A673 (cell line): ENCODE measurements at regions not wholly inside any gene's neighbourhood (a gene's known extent, or its start where the extent isn't known, plus 50 kb on each side); places are given as distances from the start of the nearest gene placed in this dataset.

Experiments
- BruUV-seq: library from RNA; stranded (reverse); fragments of 400-500 nt; replicated peaks from 2 replicates; lab custom pipeline; 2021; lab: Mats Ljungman, UMichigan
- CTCF ChIA-PET: fragments of 300-600 bp; sonication (Branson Sonifier 250); formaldehyde crosslinking; loops from one replicate; lab custom pipeline; 2022; ENCODE audit warnings: antibody characterized with exemption; lab: Charles Lee
- POLR2A ChIA-PET: fragments of 300-600 bp; sonication (Branson Sonifier 250); formaldehyde crosslinking; loops from one replicate; lab custom pipeline; 2022; ENCODE audit warnings: antibody characterized with exemption; ENCODE audit not compliant: low non-redundant PET; lab: Charles Lee
- DNase-seq: peaks from one replicate; pipeline ENCODE4 v3.0.0-alpha.2; 2015; ENCODE audit warnings: low spot score
- H3K27ac ChIP-seq: fragments of 200-600 bp; sonication (generic); 2 replicates; pipeline ENCODE4 v1.5.1; 2016; ENCODE audit warnings: mixed run types, low read depth, mild to moderate bottlenecking, mixed read lengths, antibody characterized with exemption, low read length; ENCODE audit not compliant: poor library complexity, severe bottlenecking
- H3K27me3 ChIP-seq: fragments of 200-600 bp; sonication (generic); replicated peaks from 2 replicates; pipeline ENCODE4 v1.6.1; 2017; ENCODE audit warnings: mixed run types, low read depth, mild to moderate bottlenecking, mixed read lengths, antibody characterized with exemption, low read length; ENCODE audit not compliant: insufficient read depth, poor library complexity
- H3K36me3 ChIP-seq: fragments of 200-600 bp; sonication (generic); 2 replicates; pipeline ENCODE4 v1.6.1; 2016; ENCODE audit warnings: mixed run types, mild to moderate bottlenecking, mixed read lengths, antibody characterized with exemption, low read length; ENCODE audit not compliant: insufficient read depth, poor library complexity, severe bottlenecking
- H3K4me1 ChIP-seq: fragments of 200-600 bp; sonication (generic); 2 replicates; pipeline ENCODE4 v1.6.1; 2017; ENCODE audit warnings: mixed run types, mild to moderate bottlenecking, mixed read lengths, antibody characterized with exemption, low read length; ENCODE audit not compliant: insufficient read depth, poor library complexity, severe bottlenecking
- H3K4me3 ChIP-seq: fragments of 200-600 bp; sonication (generic); 2 replicates; pipeline ENCODE4 v1.5.1; 2016; ENCODE audit warnings: low read depth, mixed run types, mild to moderate bottlenecking, mixed read lengths, low read length; ENCODE audit not compliant: poor library complexity, severe bottlenecking
- H3K9me3 ChIP-seq: fragments of 200-600 bp; sonication (generic); 2 replicates; pipeline ENCODE4 v1.6.1; 2016; ENCODE audit warnings: mixed run types, low read depth, mild to moderate bottlenecking, mixed read lengths, antibody characterized with exemption, low read length; ENCODE audit not compliant: poor library complexity, severe bottlenecking
- CTCF ChIP-seq: fragments of 300-800, 200-600 bp; sonication (generic); conservative IDR thresholded peaks from 2 replicates; pipeline ENCODE4 v1.5.1; 2017; ENCODE audit warnings: low read depth, mild to moderate bottlenecking, antibody characterized with exemption, low read length, moderate library complexity, mixed read lengths
- EZH2 ChIP-seq: fragments of 200-600 bp; sonication (generic); IDR thresholded peaks from 2 replicates; pipeline ENCODE4 v1.6.1; 2017; ENCODE audit warnings: borderline replicate concordance, low read depth, mild to moderate bottlenecking, mixed read lengths, antibody characterized with exemption, low read length; ENCODE audit not compliant: poor library complexity, severe bottlenecking
- intact Hi-C: fragments of 100-400 bp; cut with micrococcal nuclease; formaldehyde crosslinking; loops from one replicate; pipeline ENCODE4 v1.10.0; 2022; ENCODE audit not compliant: unreplicated experiment

GRCh38 chr7:46513447-46513848, 592.4 kb upstream of the IGFBP3 start:
- Histone ChIP-seq H3K4me1 (no peaks in the 10 kb centered on the region), H3K36me3 (no peaks in the 10 kb centered on the region), H3K27ac (no peak overlapping the region), H3K9me3 (peaks cover 5% of the 10 kb centered on the region), H3K27me3 (no peaks in the 10 kb centered on the region), H3K4me3 (no peak overlapping the region)
- BruUV-seq, result no TSS peak
- intact Hi-C loops, result no loop called here
- no peak for DNase-seq
- ChIA-PET CTCF (no interaction called here), POLR2A (no interaction called here)
- TF ChIP-seq EZH2, result no peak
- no peak for TF ChIP-seq CTCF

GRCh38 chr7:46512891-46513413, 591.9 kb upstream of the IGFBP3 start:
- Histone ChIP-seq H3K27ac (no peak overlapping the region), H3K27me3 (no peaks in the 10 kb centered on the region), H3K9me3 (peaks cover 5% of the 10 kb centered on the region), H3K4me1 (no peaks in the 10 kb centered on the region), H3K36me3 (no peaks in the 10 kb centered on the region), H3K4me3 (no peak overlapping the region)
- no peak for DNase-seq
- CTCF ChIA-PET, result no interaction called here
- BruUV-seq, result no TSS peak
- POLR2A ChIA-PET, result no interaction called here
- no peak for TF ChIP-seq CTCF
- intact Hi-C loops, result no loop called here

GRCh38 chr7:46511442-46512215, 590.6 kb upstream of the IGFBP3 start:
- intact Hi-C loops, result no loop called here
- no peak for TF ChIP-seq EZH2
- no peak for TF ChIP-seq CTCF
- Histone ChIP-seq H3K9me3 (peaks cover 4% of the 10 kb centered on the region), H3K27ac (no peak overlapping the region), H3K4me1 (no peaks in the 10 kb centered on the region), H3K4me3 (no peak overlapping the region), H3K27me3 (no peaks in the 10 kb centered on the region), H3K36me3 (no peaks in the 10 kb centered on the region)
- CTCF ChIA-PET, result no interaction called here
- no TSS peak for BruUV-seq
- POLR2A ChIA-PET, result no interaction called here
- no peak for DNase-seq
